HG02970 (cell line): ENCODE measurements at regions not wholly inside any gene's neighbourhood (a gene's known extent, or its start where the extent isn't known, plus 50 kb on each side); places are given as distances from the start of the nearest gene placed in this dataset.

Experiments used
- ATAC-seq: cut with Tn5 transposase; IDR thresholded peaks from one replicate; pipeline ENCODE4 v1.9.1; 2021; ENCODE audit warnings: mild to moderate bottlenecking, moderate library complexity, moderate number of reproducible peaks; ENCODE audit not compliant: unreplicated experiment, low FRiP score

GRCh38 chr9:90300611-90301276 is 341.9 kb downstream of the DIRAS2 start:
- no peak for ATAC-seq

GRCh38 chr9:90301277-90301653 is 341.4 kb downstream of the DIRAS2 start:
- no peak for ATAC-seq

GRCh38 chr9:90303655-90304054 is 339.0 kb downstream of the DIRAS2 start:
- no peak for ATAC-seq

GRCh38 chr9:90306158-90306557 is 336.5 kb downstream of the DIRAS2 start:
- no peak for ATAC-seq

GRCh38 chr9:90307167-90307833 is 335.3 kb downstream of the DIRAS2 start:
- no peak for ATAC-seq

- no peak for ATAC-seq
Observed at GRCh38 chr9:90307891-90308290, 334.7 kb downstream of the DIRAS2 start.

GRCh38 chr9:90308691-90309090 is 333.9 kb downstream of the DIRAS2 start:
- ATAC-seq: no peak

- ATAC-seq: no peak
Observed at GRCh38 chr9:90309809-90310520, 332.7 kb downstream of the DIRAS2 start.

GRCh38 chr9:90310521-90310876 is 332.1 kb downstream of the DIRAS2 start:
- no peak for ATAC-seq

- ATAC-seq: no peak
Observed at GRCh38 chr9:90311811-90312210, 330.8 kb downstream of the DIRAS2 start.

GRCh38 chr9:90322296-90322695 is 320.3 kb downstream of the DIRAS2 start:
- no peak for ATAC-seq

GRCh38 chr9:90325913-90326653 is 316.5 kb downstream of the DIRAS2 start:
- no peak for ATAC-seq

- no peak for ATAC-seq
Observed at GRCh38 chr9:90330231-90330630, 312.4 kb downstream of the DIRAS2 start.

GRCh38 chr9:90331826-90332575 is 310.6 kb downstream of the DIRAS2 start:
- no peak for ATAC-seq

GRCh38 chr9:90333226-90333625 is 309.4 kb downstream of the DIRAS2 start:
- no peak for ATAC-seq

- ATAC-seq: no peak
Observed at GRCh38 chr9:90340421-90340820, 302.2 kb downstream of the DIRAS2 start.

- no peak for ATAC-seq
Observed at GRCh38 chr9:90342607-90343006, 300.0 kb downstream of the DIRAS2 start.

GRCh38 chr9:90343366-90343765 is 299.3 kb downstream of the DIRAS2 start:
- no peak for ATAC-seq

- no peak for ATAC-seq
Observed at GRCh38 chr9:90343991-90344390, 298.6 kb downstream of the DIRAS2 start.

GRCh38 chr9:90365666-90366065 is 277.0 kb downstream of the DIRAS2 start:
- no peak for ATAC-seq
